ENCODE measurements at regions not wholly inside any gene's neighbourhood (a gene's known extent, or its start where the extent isn't known, plus 50 kb on each side); places are given as distances from the start of the nearest gene placed in this dataset.
A peak's percentile ranks its signal among the peaks of the same experiment; 100 is the strongest.

DNA sequence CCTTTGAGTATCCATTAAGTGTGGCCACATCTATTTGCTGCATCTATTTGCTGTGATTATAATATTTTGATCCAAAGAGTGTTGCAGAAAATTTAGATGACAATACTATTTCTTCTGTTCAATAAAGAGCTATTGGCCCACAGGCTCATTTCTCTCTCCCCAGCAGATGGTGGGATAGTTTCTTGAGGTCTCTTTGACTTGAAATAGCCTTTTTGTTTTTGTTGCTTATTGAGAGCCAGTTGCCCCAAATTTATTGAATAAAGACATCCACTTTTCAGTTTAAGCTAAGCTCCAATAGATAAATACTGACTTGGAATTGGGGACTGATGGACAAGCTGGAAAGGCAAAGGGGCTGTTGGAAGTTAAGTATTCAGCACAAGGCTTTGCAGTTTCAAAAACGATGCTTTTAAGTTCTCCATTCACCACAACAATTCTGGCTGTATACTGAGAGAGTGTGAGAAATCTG is 290.1 kb upstream of the MPDZ start:
- peaks cover 20 to 34% of the 10 kb centered on the region in 2 donors for H3K4me1 ChIP-seq (ENCODE audit: control insufficient read depth in 1 of 2, low read depth in 2 of 2)
- DNase-seq (ENCODE audit: low spot score) (no peak), ATAC-seq (ENCODE audit: insufficient number of reproducible peaks, low FRiP score, low read depth) (no peak)
- peak overlapping the region; percentile 84 to 87 for H3K27ac ChIP-seq
- no peaks in the 10 kb centered on the region for H3K36me3 ChIP-seq
- no peaks in the 10 kb centered on the region for H3K27me3 ChIP-seq (replicated peaks; ENCODE audit: insufficient read depth)
- H3K4me3 ChIP-seq = peak overlapping the region; percentile 65
- H3K9me3 ChIP-seq = no peaks in the 10 kb centered on the region
- TF ChIP-seq, protein P1, sequence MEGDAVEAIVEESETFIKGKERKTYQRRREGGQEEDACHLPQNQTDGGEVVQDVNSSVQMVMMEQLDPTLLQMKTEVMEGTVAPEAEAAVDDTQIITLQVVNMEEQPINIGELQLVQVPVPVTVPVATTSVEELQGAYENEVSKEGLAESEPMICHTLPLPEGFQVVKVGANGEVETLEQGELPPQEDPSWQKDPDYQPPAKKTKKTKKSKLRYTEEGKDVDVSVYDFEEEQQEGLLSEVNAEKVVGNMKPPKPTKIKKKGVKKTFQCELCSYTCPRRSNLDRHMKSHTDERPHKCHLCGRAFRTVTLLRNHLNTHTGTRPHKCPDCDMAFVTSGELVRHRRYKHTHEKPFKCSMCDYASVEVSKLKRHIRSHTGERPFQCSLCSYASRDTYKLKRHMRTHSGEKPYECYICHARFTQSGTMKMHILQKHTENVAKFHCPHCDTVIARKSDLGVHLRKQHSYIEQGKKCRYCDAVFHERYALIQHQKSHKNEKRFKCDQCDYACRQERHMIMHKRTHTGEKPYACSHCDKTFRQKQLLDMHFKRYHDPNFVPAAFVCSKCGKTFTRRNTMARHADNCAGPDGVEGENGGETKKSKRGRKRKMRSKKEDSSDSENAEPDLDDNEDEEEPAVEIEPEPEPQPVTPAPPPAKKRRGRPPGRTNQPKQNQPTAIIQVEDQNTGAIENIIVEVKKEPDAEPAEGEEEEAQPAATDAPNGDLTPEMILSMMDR (IDR thresholded peaks at IDR 0.05) = no peak

DNA sequence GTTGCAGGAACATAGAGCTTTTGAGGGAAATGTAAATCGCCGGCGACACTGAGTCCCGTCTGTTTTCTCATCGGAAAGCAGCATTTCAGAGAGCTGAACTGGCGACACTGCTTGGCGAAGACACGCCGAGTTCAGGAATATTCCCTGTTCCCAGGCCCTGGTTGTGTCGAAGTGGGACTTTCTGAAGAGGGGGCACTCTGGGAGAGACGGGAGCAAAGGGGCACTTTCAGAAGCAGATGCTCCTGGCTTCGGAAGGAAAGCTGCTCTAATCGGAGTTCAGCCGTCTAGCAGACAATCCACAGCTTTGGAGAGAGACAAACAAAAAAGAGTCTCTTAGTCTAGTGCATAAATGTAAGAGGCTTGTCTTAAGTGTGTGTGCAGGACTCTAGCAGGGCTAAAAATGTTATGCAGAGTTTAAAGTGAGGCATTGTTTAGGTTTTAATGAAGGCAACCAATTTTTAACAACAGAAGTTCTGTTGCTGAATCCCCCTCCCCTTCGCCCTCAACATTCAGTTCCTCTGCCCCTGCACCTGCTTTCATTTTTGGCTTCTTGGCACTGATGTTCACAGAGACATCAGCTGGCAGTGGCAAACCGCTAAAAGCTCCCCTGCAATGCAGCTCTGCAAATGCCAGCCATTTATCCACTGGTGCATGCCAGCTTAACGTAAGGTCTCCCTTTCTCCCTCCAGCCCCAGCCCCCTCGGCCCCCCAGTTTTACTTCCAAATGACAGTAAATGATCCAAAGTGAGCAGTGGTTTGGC is 289.5 kb upstream of the MPDZ start:
- DNase-seq (ENCODE audit: low spot score) (no peak), ATAC-seq (ENCODE audit: insufficient number of reproducible peaks, low FRiP score, low read depth) (no peak)
- H3K27me3 ChIP-seq (replicated peaks; ENCODE audit: insufficient read depth) = no peaks in the 10 kb centered on the region
- H3K36me3 ChIP-seq = no peaks in the 10 kb centered on the region
- peaks cover 20 to 34% of the 10 kb centered on the region in 2 donors for H3K4me1 ChIP-seq (ENCODE audit: control insufficient read depth in 1 of 2, low read depth in 2 of 2)
- no peaks in the 10 kb centered on the region for H3K9me3 ChIP-seq
- peak overlapping the region; percentile 84 to 87 for H3K27ac ChIP-seq
- peak overlapping the region; percentile 65 for H3K4me3 ChIP-seq
- TF ChIP-seq, protein P1 (IDR thresholded peaks at IDR 0.05) = no peak

DNA sequence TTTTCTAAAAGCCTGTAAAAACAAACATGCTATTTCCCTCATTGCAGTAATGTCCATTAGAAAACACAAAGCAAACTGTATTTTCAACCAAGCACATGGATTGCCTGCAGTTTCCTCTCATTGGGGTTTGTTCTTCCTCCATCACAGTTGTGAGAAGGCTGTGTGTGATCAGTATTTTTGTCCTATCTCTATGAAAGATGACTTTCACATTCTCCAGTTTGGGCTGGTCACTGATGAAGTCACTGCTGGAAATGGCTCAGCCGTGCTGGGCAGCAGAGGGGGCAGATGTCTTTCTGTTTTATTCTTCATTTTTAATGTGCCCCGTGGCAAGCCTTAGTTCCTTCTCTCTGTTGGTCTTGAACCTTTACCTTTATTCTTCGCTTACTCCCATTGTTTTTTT is 288.9 kb upstream of the MPDZ start:
- Histone ChIP-seq H3K4me3 (peak overlapping the region; percentile 65), H3K36me3 (no peaks in the 10 kb centered on the region), H3K27ac (peak overlapping the region; percentile 84 to 87), H3K27me3 (replicated peaks; ENCODE audit: insufficient read depth) (no peaks in the 10 kb centered on the region), H3K4me1 (ENCODE audit: control insufficient read depth in 1 of 2, low read depth in 2 of 2) (peaks cover 20 to 34% of the 10 kb centered on the region in 2 donors), H3K9me3 (no peaks in the 10 kb centered on the region)
- ATAC-seq (ENCODE audit: insufficient number of reproducible peaks, low FRiP score, low read depth) = no peak
- TF ChIP-seq, protein P1 (IDR thresholded peaks at IDR 0.05) = no peak
- DNase-seq (ENCODE audit: low spot score) = no peak

DNA sequence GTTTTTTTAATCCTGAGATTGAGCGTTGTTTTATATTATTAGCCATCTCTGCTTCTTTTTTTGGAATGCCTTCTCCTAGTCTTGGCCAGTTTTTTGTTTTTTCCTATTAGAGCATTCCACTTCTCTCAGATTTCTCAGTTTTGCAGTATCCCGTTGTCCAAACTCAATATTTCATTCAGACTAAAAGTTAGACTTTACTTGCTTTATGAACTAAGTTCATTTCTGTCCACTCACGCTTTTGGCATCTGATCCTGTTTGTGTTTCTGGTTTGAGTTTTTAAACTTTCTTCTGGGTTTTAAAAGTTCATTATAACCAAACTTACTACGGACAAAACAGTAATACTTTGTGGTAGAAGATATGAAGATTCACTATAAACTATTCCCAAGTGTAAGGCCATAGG is 288.3 kb upstream of the MPDZ start:
- no peaks in the 10 kb centered on the region for H3K36me3 ChIP-seq
- peaks cover 20 to 34% of the 10 kb centered on the region in 2 donors for H3K4me1 ChIP-seq (ENCODE audit: control insufficient read depth in 1 of 2, low read depth in 2 of 2)
- H3K27me3 ChIP-seq (replicated peaks; ENCODE audit: insufficient read depth) = no peaks in the 10 kb centered on the region
- TF ChIP-seq, protein P1 (IDR thresholded peaks at IDR 0.05) = no peak
- peak overlapping the region; percentile 84 to 87 for H3K27ac ChIP-seq
- peak overlapping the region; percentile 65 for H3K4me3 ChIP-seq
- DNase-seq (ENCODE audit: low spot score) (no peak), ATAC-seq (ENCODE audit: insufficient number of reproducible peaks, low FRiP score, low read depth) (no peak)
- H3K9me3 ChIP-seq = no peaks in the 10 kb centered on the region

DNA sequence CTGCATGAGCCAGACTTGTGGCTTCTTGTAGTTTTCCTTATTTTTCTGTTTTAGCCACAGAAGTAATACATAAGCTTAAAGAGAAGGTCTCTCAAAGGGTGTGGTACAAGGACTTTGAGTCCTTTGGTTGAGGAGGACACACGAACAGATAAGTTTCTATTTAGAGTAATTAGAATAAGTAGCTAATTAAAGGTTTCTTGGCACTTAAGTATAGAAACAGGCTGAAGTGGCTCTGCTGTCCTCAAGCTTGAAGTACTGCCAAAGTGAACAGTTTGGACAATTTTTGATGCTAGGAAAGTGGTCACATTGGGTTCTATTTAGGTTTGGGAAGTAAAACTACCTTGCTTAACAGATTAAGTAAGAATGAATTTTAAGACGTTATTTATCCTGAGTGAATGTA is 278.3 kb upstream of the MPDZ start:
- H3K27ac ChIP-seq = no peak overlapping the region
- H3K27me3 ChIP-seq (replicated peaks; ENCODE audit: insufficient read depth) = no peaks in the 10 kb centered on the region
- ATAC-seq (ENCODE audit: insufficient number of reproducible peaks, low FRiP score, low read depth) (no peak), DNase-seq (ENCODE audit: low spot score) (no peak)
- TF ChIP-seq, protein P1 (IDR thresholded peaks at IDR 0.05) = no peak
- no peak overlapping the region for H3K4me3 ChIP-seq
- H3K4me1 ChIP-seq (ENCODE audit: control insufficient read depth in 1 of 2, low read depth in 2 of 2) = no peaks in the 10 kb centered on the region
- no peaks in the 10 kb centered on the region for H3K9me3 ChIP-seq
- no peaks in the 10 kb centered on the region for H3K36me3 ChIP-seq

Measured in thoracic aorta (tissue), 2 donors.